GM13977 (cell line): ENCODE measurements at regions not wholly inside any gene's neighbourhood (a gene's known extent, or its start where the extent isn't known, plus 50 kb on each side); places are given as distances from the start of the nearest gene placed in this dataset.

ENCODE experiments used
- DNase-seq: peaks from one replicate; pipeline ENCODE4 v3.0.0; 2012; ENCODE audit warnings: low spot score
- in situ Hi-C: fragments of 300-500 bp; cut with MboI; formaldehyde crosslinking; loops from one replicate; pipeline ENCODE4 v1.12.0; 2022; ENCODE audit warnings: low sequenced_read_pairs, low pct_unique_long_range_greater_than_20kb, mixed read lengths, inconsistent platforms; ENCODE audit not compliant: unreplicated experiment
- TF ChIP-seq, protein P1 (sequence below): IDR thresholded peaks from 2 replicates; pipeline ENCODE4 v1.5.1; 2012; ENCODE audit warnings: mild to moderate bottlenecking, control low read depth; ENCODE audit not compliant: insufficient read depth; ENCODE audit errors: extremely low read depth, missing control alignments

DNA sequence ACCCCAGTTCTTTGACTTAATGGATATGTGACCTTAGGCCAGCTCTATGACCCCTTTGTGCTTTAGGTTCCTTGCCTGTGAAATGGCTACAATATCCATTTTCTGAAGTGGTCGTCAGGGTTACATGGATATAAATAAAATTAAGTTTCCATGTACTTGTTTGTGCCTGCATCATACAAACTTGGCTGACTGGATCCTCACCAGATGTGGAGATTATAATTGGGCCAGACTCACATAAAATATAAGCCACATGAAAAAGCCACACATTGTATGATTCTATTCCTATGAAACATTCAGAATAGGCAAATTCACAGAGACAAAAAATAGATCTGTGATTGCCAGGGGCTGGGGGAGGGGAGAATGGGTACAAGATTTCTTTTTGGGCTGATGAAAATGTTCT lies 100.9 kb upstream of the USP47 start:
- DNase-seq: no peak
- in situ Hi-C loops: no loop called here
- TF ChIP-seq, protein P1, sequence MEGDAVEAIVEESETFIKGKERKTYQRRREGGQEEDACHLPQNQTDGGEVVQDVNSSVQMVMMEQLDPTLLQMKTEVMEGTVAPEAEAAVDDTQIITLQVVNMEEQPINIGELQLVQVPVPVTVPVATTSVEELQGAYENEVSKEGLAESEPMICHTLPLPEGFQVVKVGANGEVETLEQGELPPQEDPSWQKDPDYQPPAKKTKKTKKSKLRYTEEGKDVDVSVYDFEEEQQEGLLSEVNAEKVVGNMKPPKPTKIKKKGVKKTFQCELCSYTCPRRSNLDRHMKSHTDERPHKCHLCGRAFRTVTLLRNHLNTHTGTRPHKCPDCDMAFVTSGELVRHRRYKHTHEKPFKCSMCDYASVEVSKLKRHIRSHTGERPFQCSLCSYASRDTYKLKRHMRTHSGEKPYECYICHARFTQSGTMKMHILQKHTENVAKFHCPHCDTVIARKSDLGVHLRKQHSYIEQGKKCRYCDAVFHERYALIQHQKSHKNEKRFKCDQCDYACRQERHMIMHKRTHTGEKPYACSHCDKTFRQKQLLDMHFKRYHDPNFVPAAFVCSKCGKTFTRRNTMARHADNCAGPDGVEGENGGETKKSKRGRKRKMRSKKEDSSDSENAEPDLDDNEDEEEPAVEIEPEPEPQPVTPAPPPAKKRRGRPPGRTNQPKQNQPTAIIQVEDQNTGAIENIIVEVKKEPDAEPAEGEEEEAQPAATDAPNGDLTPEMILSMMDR: no peak

DNA sequence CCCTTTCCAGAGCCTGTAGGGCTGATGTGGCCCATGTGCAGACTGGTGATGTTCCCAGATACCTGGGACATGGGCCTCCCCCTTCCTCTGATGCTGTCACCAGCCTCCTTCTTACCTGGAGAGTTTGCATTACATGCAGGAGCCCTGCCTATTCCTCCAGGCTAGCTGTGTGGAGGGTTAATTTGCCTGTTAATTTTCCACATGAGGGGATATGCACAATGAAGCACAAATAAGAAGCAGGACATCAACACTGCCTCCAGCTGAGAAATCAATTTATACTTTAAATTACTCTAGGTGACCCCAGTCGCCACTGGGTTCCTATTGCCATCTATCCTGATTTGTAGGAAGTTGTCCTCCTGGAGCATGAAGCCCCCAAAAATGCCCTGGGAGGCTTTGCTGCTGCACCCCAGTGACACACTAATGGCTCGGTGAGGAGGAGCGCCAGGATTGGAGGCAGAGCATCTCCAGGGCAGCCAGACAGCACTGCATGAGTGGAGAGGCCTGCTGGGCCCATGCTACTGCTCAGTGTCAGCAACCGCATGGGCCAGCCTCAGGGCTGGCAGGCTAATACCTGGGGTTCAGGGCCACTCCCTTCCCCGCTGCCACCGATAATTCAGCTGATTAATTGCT lies 101.6 kb upstream of the USP47 start:
- no peak for DNase-seq
- TF ChIP-seq, protein P1: no peak
- in situ Hi-C loops: no loop called here

DNA sequence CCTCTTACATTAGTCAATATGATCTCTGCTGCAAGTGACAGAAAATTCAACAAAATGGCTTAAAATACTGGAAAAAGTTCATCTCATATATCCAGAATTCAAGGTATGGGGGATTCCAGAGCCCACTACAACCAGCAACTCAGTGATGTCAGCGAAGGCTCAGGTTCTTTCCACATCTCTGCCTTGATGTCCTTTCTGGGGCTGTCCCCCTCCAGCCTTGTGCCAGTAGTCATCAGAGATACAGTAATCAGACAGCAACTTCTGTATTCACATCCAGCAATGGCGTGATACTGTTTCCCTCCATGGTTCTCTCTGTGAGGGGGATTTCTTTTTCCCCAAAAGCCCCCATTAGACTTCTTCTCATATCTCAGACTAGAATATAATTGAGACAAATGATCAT lies 103.4 kb upstream of the USP47 start:
- TF ChIP-seq, protein P1: no peak
- in situ Hi-C loops: no loop called here
- DNase-seq: no peak

DNA sequence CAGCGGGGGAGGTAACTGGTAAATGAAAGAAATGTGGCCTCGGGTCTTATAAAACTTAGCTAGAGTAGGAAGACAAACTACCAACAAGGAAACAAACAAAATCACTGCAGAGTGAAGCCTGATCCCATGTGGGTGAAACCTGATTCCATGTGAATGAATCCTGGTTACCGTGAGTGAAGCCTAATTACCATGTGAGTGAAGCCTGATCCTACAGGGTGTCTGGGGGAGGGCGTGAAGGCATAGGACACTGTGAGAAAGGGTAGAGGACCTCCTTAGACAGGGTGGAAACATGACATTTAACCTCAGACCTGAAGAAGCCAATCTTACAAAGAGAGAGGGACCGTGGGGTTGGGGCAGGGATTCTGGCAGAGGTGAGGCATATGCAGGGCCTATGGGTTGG lies 106.2 kb upstream of the USP47 start:
- in situ Hi-C loops: no loop called here
- DNase-seq: no peak
- TF ChIP-seq, protein P1: no peak

DNA sequence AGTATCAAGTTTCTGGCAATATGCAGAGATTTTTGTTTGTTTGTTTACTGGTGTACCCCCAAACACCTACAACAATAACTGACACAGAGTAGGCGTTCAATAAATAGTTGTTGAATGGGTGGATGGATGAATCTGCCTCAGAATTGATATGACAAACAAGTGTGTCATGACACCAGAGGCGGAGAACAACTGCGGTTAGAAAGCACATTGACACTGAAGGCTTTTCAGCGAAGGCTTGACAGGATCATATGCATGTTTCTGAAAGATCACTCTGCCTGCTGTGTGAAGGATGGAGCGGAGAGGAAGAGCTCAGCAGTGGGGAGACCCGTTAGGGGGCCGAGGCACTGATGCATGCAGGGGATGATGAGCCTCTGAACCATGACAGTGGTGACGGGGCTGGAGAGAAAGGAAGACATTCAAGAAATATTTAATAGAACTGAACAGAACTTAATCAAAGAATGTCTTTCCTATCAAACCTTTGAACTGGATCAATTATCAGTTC lies 108.5 kb upstream of the USP47 start:
- no peak for DNase-seq
- in situ Hi-C loops: no loop called here
- TF ChIP-seq, protein P1: no peak

DNA sequence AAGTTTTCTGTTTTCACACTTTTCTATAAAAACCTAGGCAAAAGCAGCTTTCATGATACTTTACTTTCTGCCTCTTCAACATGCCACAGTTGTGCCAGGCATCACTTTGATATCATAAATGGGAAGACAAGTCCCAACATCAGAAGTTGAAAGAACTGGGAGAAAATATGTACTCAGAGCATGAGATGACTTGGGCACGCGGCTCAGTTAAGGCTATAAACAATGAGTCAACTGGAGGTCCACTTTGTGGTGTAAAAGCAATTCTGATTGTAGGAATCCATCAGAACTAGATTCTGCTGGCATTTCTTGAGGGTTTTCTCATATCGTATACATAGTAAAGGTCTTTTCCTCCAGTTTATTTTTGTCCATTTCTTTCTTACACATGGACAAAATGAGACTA lies 109.7 kb upstream of the USP47 start:
- TF ChIP-seq, protein P1: no peak
- no peak for DNase-seq
- in situ Hi-C loops: no loop called here
